MM.1S (cell line): ENCODE measurements at regions not wholly inside any gene's neighbourhood (a gene's known extent, or its start where the extent isn't known, plus 50 kb on each side); places are given as distances from the start of the nearest gene placed in this dataset.

Experiments
- DNase-seq: peaks from one replicate; pipeline ENCODE4 v3.0.0-alpha.2; 2015
- H2AFZ ChIP-seq: fragments of 300-600 bp; sonication (generic); 2 replicates; pipeline ENCODE4 v1.6.0; 2016; ENCODE audit warnings: antibody characterized with exemption, low read length
- H3F3A ChIP-seq: fragments of 300-600 bp; sonication (generic); 2 replicates; pipeline ENCODE4 v1.6.1; 2016; ENCODE audit warnings: mild to moderate bottlenecking, antibody characterized with exemption, low read length, moderate library complexity, mixed read lengths; ENCODE audit not compliant: insufficient read depth
- H3K27ac ChIP-seq: fragments of 300-600 bp; sonication (generic); 2 replicates; pipeline ENCODE4 v1.5.1; 2016; ENCODE audit warnings: mild to moderate bottlenecking, low read length
- H3K27me3 ChIP-seq: fragments of 300-600 bp; sonication (generic); replicated peaks from 2 replicates; pipeline ENCODE4 v1.6.0; 2016; ENCODE audit warnings: low read length; ENCODE audit not compliant: insufficient read depth
- H3K36me3 ChIP-seq: fragments of 300-600 bp; sonication (generic); replicated peaks from 2 replicates; pipeline ENCODE4 v1.6.1; 2016; ENCODE audit warnings: mild to moderate bottlenecking, low read length, mixed read lengths; ENCODE audit not compliant: insufficient read depth
- H3K4me1 ChIP-seq: fragments of 300-600 bp; sonication (generic); 2 replicates; pipeline ENCODE4 v1.6.1; 2016; ENCODE audit warnings: low read length, mixed read lengths
- H3K4me2 ChIP-seq: fragments of 300-600 bp; sonication (generic); 2 replicates; pipeline ENCODE4 v1.6.0; 2016; ENCODE audit warnings: low read depth, low read length
- H3K4me3 ChIP-seq: fragments of 300-600 bp; sonication (generic); 2 replicates; pipeline ENCODE4 v1.5.1; 2016; ENCODE audit warnings: low read length, mixed read lengths
- H3K79me2 ChIP-seq: fragments of 300-600 bp; sonication (generic); 2 replicates; pipeline ENCODE4 v1.6.1; 2016; ENCODE audit warnings: mixed run types, low read length, mixed read lengths
- H3K9ac ChIP-seq: fragments of 300-600 bp; sonication (generic); 2 replicates; pipeline ENCODE4 v1.6.1; 2016; ENCODE audit warnings: low read length, mixed read lengths
- H3K9me2 ChIP-seq: fragments of 300-600 bp; sonication (generic); replicated peaks from 2 replicates; pipeline ENCODE4 v1.6.1; 2016; ENCODE audit warnings: mild to moderate bottlenecking, low read length, mixed read lengths; ENCODE audit not compliant: insufficient read depth
- H3K9me3 ChIP-seq: fragments of 300-600 bp; sonication (generic); replicated peaks from 2 replicates; pipeline ENCODE4 v1.6.1; 2016; ENCODE audit warnings: mild to moderate bottlenecking, low read length, mixed read lengths; ENCODE audit not compliant: insufficient read depth
- H4K20me1 ChIP-seq: fragments of 300-600 bp; sonication (generic); 2 replicates; pipeline ENCODE4 v1.6.1; 2016; ENCODE audit warnings: mild to moderate bottlenecking, low read length, moderate library complexity, mixed read lengths; ENCODE audit not compliant: insufficient read depth
- EZH2 ChIP-seq: fragments of 300-600 bp; sonication (generic); optimal IDR thresholded peaks from 2 replicates; pipeline ENCODE3; 2017; ENCODE audit warnings: low read depth, mild to moderate bottlenecking, antibody characterized with exemption, low read length, mixed read lengths
- EZH2phosphoT487 ChIP-seq: fragments of 300-600 bp; sonication (generic); IDR thresholded peaks from 2 replicates; pipeline ENCODE4 v1.6.1; 2018; ENCODE audit warnings: antibody characterized with exemption, low read length
- TF ChIP-seq, protein P1 (sequence below): fragments of 300-600 bp; sonication (generic); IDR thresholded peaks from 2 replicates; pipeline ENCODE4 v1.5.1; 2016; ENCODE audit warnings: antibody characterized with exemption, low read length, mixed read lengths

DNA sequence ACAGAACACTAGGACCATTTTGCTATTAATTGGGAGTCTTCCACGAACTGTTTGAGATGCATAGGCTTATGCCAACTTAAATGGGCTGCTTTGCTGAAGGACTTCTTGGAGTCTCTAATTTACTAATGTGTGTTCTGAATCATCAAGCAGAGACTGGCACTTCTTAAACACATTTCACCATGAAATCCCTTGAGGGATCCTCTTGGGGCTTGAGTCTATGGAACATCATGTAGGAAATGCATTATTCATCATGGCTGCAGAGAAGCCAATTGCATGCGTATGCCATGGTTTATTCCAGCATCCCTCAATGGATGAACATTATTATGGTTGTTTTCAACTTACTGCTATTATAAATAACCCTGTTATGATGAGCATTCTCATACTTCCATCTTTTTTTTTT is 73.4 kb downstream of the FGD2 start:
- TF ChIP-seq EZH2 (no peak), EZH2phosphoT487 (no peak)
- TF ChIP-seq, protein P1, sequence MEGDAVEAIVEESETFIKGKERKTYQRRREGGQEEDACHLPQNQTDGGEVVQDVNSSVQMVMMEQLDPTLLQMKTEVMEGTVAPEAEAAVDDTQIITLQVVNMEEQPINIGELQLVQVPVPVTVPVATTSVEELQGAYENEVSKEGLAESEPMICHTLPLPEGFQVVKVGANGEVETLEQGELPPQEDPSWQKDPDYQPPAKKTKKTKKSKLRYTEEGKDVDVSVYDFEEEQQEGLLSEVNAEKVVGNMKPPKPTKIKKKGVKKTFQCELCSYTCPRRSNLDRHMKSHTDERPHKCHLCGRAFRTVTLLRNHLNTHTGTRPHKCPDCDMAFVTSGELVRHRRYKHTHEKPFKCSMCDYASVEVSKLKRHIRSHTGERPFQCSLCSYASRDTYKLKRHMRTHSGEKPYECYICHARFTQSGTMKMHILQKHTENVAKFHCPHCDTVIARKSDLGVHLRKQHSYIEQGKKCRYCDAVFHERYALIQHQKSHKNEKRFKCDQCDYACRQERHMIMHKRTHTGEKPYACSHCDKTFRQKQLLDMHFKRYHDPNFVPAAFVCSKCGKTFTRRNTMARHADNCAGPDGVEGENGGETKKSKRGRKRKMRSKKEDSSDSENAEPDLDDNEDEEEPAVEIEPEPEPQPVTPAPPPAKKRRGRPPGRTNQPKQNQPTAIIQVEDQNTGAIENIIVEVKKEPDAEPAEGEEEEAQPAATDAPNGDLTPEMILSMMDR: no peak

DNA sequence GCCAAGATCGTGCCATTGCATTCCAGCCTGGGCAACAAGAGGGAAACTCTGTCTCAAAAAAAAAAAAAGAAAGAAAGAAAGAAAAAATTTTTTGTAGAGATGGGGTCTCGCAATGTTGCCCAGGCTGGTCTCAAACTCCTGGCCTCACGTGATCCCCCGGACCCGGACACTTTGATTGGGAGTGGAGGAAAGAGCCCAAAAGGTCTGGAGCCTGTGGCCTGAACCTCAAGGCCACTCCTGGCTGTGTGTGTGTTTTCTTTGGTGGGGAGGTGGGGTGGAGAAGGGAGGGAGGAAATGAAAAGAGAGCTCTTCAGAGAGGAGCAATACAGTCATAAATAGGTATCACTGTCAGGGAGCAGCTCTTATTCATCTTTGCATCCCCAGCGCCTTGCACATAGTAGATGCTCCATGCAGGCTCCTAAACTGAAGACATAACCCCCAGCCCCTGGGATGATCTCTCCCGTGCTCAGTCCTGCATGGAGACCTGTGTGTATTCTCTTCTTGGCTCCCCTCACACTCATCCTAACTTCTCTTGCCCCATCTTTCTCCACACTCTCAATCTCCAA is 75.7 kb downstream of the FGD2 start:
- no peaks in the 10 kb centered on the region for H3K9me3 ChIP-seq
- no peaks in the 10 kb centered on the region for H3K36me3 ChIP-seq
- no peak overlapping the region for H3K4me3 ChIP-seq
- H3F3A ChIP-seq: no peaks in the 10 kb centered on the region
- TF ChIP-seq EZH2phosphoT487: no peak
- TF ChIP-seq, protein P1: no peak
- no peak for TF ChIP-seq EZH2
- no peak overlapping the region for H3K9ac ChIP-seq
- no peak overlapping the region for H3K27ac ChIP-seq
- no peaks in the 10 kb centered on the region for H3K79me2 ChIP-seq
- no peaks in the 10 kb centered on the region for H3K27me3 ChIP-seq
- no peaks in the 10 kb centered on the region for H3K9me2 ChIP-seq
- DNase-seq: no peak
- no peaks in the 10 kb centered on the region for H4K20me1 ChIP-seq
- H2AFZ ChIP-seq: no peak overlapping the region
- H3K4me1 ChIP-seq: no peaks in the 10 kb centered on the region
- no peak overlapping the region for H3K4me2 ChIP-seq

More for the DNA sequence above, 73.4 kb downstream of the FGD2 start:
- Histone ChIP-seq H3K9ac (no peak overlapping the region), H3K4me2 (no peak overlapping the region), H3F3A (no peaks in the 10 kb centered on the region), H3K27ac (no peak overlapping the region), H3K4me1 (no peaks in the 10 kb centered on the region), H4K20me1 (no peaks in the 10 kb centered on the region), H3K36me3 (no peaks in the 10 kb centered on the region), H3K79me2 (no peaks in the 10 kb centered on the region), H3K27me3 (no peaks in the 10 kb centered on the region), H2AFZ (no peak overlapping the region), H3K9me2 (no peaks in the 10 kb centered on the region), H3K4me3 (no peak overlapping the region), H3K9me3 (no peaks in the 10 kb centered on the region)
- DNase-seq: no peak

DNA sequence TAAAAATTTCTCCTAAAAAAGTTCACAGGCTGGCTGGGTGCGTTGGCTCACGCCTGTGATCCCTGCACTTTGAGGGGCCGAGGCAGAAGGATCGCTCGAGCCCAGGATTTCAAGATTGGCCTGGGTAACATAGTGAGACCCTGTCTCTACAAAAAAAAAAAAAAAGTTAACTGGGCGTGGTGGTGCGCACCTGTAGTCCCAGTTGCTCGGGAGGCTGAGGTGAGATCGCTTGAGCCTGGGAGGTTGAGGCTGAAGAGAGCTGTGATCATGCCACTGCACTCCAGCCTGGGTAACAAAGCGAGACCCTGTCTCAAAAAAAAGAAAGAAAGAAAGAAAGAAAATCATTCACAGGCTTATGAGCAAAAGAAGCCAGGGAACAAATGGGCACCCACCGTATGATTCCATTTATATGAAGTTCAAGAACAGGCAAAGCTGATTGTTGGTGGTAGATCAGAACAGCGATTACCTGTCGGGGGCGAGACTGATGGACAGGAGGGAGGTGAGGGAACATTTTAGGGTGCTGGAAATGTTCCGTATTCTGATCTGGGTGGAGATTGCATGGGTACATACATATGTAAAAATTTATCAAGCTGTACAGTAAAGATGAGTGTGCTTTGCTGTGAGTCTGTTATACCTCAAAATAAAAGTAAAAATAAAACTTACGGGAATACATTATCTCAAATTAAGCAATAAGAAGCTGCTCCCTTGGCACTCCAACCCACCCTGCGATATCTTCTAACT is 77.1 kb downstream of the FGD2 start:
- TF ChIP-seq EZH2phosphoT487 (no peak), EZH2 (no peak)
- TF ChIP-seq, protein P1: no peak
- no peaks in the 10 kb centered on the region for H3K4me1 ChIP-seq
- no peaks in the 10 kb centered on the region for H3K36me3 ChIP-seq
- H3K9me2 ChIP-seq: no peaks in the 10 kb centered on the region
- no peak overlapping the region for H2AFZ ChIP-seq
- H3K4me3 ChIP-seq: no peak overlapping the region
- H3K9ac ChIP-seq: no peak overlapping the region
- H3F3A ChIP-seq: no peaks in the 10 kb centered on the region
- H4K20me1 ChIP-seq: no peaks in the 10 kb centered on the region
- no peak overlapping the region for H3K4me2 ChIP-seq
- no peak for DNase-seq
- no peaks in the 10 kb centered on the region for H3K27me3 ChIP-seq
- no peaks in the 10 kb centered on the region for H3K9me3 ChIP-seq
- H3K79me2 ChIP-seq: no peaks in the 10 kb centered on the region
- no peak overlapping the region for H3K27ac ChIP-seq
